ENCODE measurements at regions not wholly inside any gene's neighbourhood (a gene's known extent, or its start where the extent isn't known, plus 50 kb on each side); places are given as distances from the start of the nearest gene placed in this dataset.

DNA sequence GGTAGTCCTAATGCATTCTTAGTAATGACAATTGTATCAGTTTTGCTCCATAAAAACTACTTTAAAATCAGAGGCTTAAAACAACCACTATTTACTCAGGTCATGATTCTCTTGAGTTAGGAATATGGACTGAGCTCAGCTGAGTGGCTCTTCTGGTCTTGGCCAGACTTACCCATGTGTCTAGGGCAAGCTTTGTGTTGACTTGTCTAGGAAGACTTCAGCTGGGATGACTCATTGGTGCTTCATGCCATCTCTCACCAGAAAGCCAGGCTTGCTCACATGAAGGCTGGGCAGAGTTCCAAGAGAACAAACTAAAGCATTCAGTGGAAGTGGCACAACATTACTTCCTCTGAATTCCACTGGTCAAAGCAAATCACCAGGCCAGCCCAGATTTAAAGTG is 155.3 kb downstream of the DHX35 start:
- TF ChIP-seq POLR2A (IDR thresholded peaks at IDR 0.05; ENCODE audit: low read length): no peak
- no peak for TF ChIP-seq GATA1 (IDR thresholded peaks at IDR 0.05; ENCODE audit: low read depth, low read length)
